H9 (cell line): ENCODE measurements at regions not wholly inside any gene's neighbourhood (a gene's known extent, or its start where the extent isn't known, plus 50 kb on each side); places are given as distances from the start of the nearest gene placed in this dataset.

Experiments used
- DNase-seq: peaks from one replicate; pipeline ENCODE4 v3.0.0-alpha.2; 2017
- H2AFZ ChIP-seq: one replicate; pipeline ENCODE4 v1.6.1; 2013; ENCODE audit warnings: mild to moderate bottlenecking, low read length, control low read depth, moderate library complexity
- H2AK5ac ChIP-seq: 2 replicates; pipeline ENCODE4 v1.6.1; 2013; ENCODE audit warnings: low read length, control low read depth, mixed read lengths; ENCODE audit not compliant: insufficient read length
- H2BK120ac ChIP-seq: one replicate; pipeline ENCODE4 v1.6.1; 2013; ENCODE audit warnings: low read depth, mild to moderate bottlenecking, low read length, control low read depth, inconsistent platforms; ENCODE audit not compliant: poor library complexity, severe bottlenecking
- H2BK12ac ChIP-seq: 2 replicates; pipeline ENCODE4 v1.6.1; 2013; ENCODE audit warnings: low read length, control low read depth, mixed read lengths, low read depth; ENCODE audit not compliant: insufficient read length
- H2BK15ac ChIP-seq: 2 replicates; pipeline ENCODE4 v1.6.1; 2013; ENCODE audit warnings: low read depth, low read length, control low read depth
- H2BK20ac ChIP-seq: one replicate; pipeline ENCODE4 v1.6.1; 2013; ENCODE audit warnings: low read depth, mild to moderate bottlenecking, low read length, control low read depth, inconsistent platforms; ENCODE audit not compliant: poor library complexity, severe bottlenecking
- H2BK5ac ChIP-seq: 2 replicates; pipeline ENCODE4 v1.6.1; 2013; ENCODE audit warnings: low read length, control low read depth, mixed read lengths; ENCODE audit not compliant: insufficient read length
- H3K14ac ChIP-seq: 2 replicates; pipeline ENCODE4 v1.6.1; 2013; ENCODE audit warnings: low read length, control low read depth; ENCODE audit not compliant: insufficient read depth
- H3K18ac ChIP-seq: 2 replicates; pipeline ENCODE4 v1.6.1; 2013; ENCODE audit warnings: low read depth, mild to moderate bottlenecking, mixed read lengths, low read length, control low read depth; ENCODE audit not compliant: insufficient read length
- H3K23ac ChIP-seq: 2 replicates; pipeline ENCODE4 v1.6.1; 2013; ENCODE audit warnings: low read length, control low read depth, mixed read lengths, low read depth; ENCODE audit not compliant: insufficient read length
- H3K23me2 ChIP-seq: 2 replicates; pipeline ENCODE4 v1.6.1; 2013; ENCODE audit warnings: low read depth, mild to moderate bottlenecking, mixed read lengths, low read length, control low read depth; ENCODE audit not compliant: insufficient read length, poor library complexity, severe bottlenecking
- H3K27ac ChIP-seq: 2 replicates; pipeline ENCODE4 v1.5.1; 2013; ENCODE audit warnings: low read length, control low read depth, mixed read lengths, low read depth; ENCODE audit not compliant: insufficient read length
- H3K27me3 ChIP-seq: 2 replicates; pipeline ENCODE4 v1.6.1; 2013; ENCODE audit warnings: low read length, control low read depth, inconsistent platforms; ENCODE audit not compliant: insufficient read depth
- H3K4ac ChIP-seq: 2 replicates; pipeline ENCODE4 v1.6.1; 2013; ENCODE audit warnings: low read depth, mild to moderate bottlenecking, control low read depth, inconsistent platforms, low read length, moderate library complexity
- H3K4me1 ChIP-seq: 2 replicates; pipeline ENCODE4 v1.6.1; 2013; ENCODE audit warnings: low read length, control low read depth, inconsistent platforms; ENCODE audit not compliant: insufficient read depth
- H3K4me2 ChIP-seq: 2 replicates; pipeline ENCODE4 v1.6.1; 2013; ENCODE audit warnings: low read length, control low read depth, mixed read lengths; ENCODE audit not compliant: insufficient read length, insufficient read depth
- H3K56ac ChIP-seq: 2 replicates; pipeline ENCODE4 v1.6.1; 2013; ENCODE audit warnings: low read depth, mild to moderate bottlenecking, mixed read lengths, low read length, control low read depth; ENCODE audit not compliant: insufficient read length
- H3K79me1 ChIP-seq: 2 replicates; pipeline ENCODE4 v1.6.1; 2013; ENCODE audit warnings: low read depth, mild to moderate bottlenecking, moderate library complexity, low read length, control low read depth, inconsistent platforms; ENCODE audit not compliant: insufficient read depth, poor library complexity, severe bottlenecking
- H3K79me2 ChIP-seq: 2 replicates; pipeline ENCODE4 v1.6.1; 2013; ENCODE audit warnings: low read length, control low read depth, inconsistent platforms; ENCODE audit not compliant: insufficient read depth
- H3K9ac ChIP-seq: 2 replicates; pipeline ENCODE4 v1.6.1; 2013; ENCODE audit warnings: low read length, control low read depth, mixed read lengths; ENCODE audit not compliant: insufficient read length; ENCODE audit errors: extremely low read depth
- H3K9me3 ChIP-seq: one replicate; pipeline ENCODE4 v1.6.1; 2013; ENCODE audit warnings: low read depth, low read length, inconsistent platforms; ENCODE audit not compliant: control insufficient read depth
- H3T11ph ChIP-seq: one replicate; pipeline ENCODE4 v1.6.1; 2013; ENCODE audit warnings: mild to moderate bottlenecking, low read length, control low read depth, inconsistent platforms
- H4K20me1 ChIP-seq: one replicate; pipeline ENCODE4 v1.6.1; 2013; ENCODE audit not compliant: control insufficient read depth, insufficient read length, insufficient read depth
- H4K5ac ChIP-seq: 2 replicates; pipeline ENCODE4 v1.6.1; 2013; ENCODE audit warnings: low read depth, mild to moderate bottlenecking, mixed read lengths, low read length, control low read depth; ENCODE audit not compliant: insufficient read length
- H4K8ac ChIP-seq: replicated peaks from 2 replicates; pipeline ENCODE4 v1.6.1; 2013; ENCODE audit warnings: low read length, control low read depth, mixed read lengths, low read depth; ENCODE audit not compliant: insufficient read length
- H4K91ac ChIP-seq: 2 replicates; pipeline ENCODE4 v1.6.1; 2013; ENCODE audit warnings: low read depth, mild to moderate bottlenecking, moderate library complexity, mixed read lengths, low read length, control low read depth; ENCODE audit not compliant: insufficient read length
- H3K27ac Mint-ChIP-seq, 3 experiments: 2 replicates in 2 of 3; 3 replicates in 1 of 3; pipeline ENCODE4 v1.8.0; 2020 to 2021; ENCODE audit warnings: mixed read lengths in 3 of 3, mild to moderate bottlenecking in 1 of 3, moderate library complexity in 1 of 3
- H3K27me3 Mint-ChIP-seq: 2 replicates; pipeline ENCODE4 v1.8.0; 2021; ENCODE audit warnings: low read depth, mild to moderate bottlenecking, moderate library complexity, mixed read lengths
- H3K36me3 Mint-ChIP-seq, 3 experiments: 2 replicates in 2 of 3; 3 replicates in 1 of 3; pipeline ENCODE4 v1.8.0; 2020 to 2021; ENCODE audit warnings: low read depth in 3 of 3, mixed read lengths in 3 of 3; ENCODE audit not compliant: insufficient read depth in 1 of 3
- H3K4me1 Mint-ChIP-seq, 2 experiments: 2 replicates each; pipeline ENCODE4 v1.8.0; 2020; ENCODE audit warnings: mixed read lengths in 2 of 2
- H3K4me3 Mint-ChIP-seq, 2 experiments: 2 replicates in 1 of 2; 3 replicates in 1 of 2; pipeline ENCODE4 v1.8.0; 2020 to 2021; ENCODE audit warnings: mild to moderate bottlenecking in 2 of 2, mixed read lengths in 2 of 2, moderate library complexity in 1 of 2
- H3K9me3 Mint-ChIP-seq, 2 experiments: 2 replicates in 1 of 2; 3 replicates in 1 of 2; pipeline ENCODE4 v1.8.0; 2020; ENCODE audit warnings: mild to moderate bottlenecking in 2 of 2, mixed read lengths in 2 of 2, moderate library complexity in 1 of 2
- WGBS: extraction: QIAGEN DNeasy Blood & Tissue Kit; methylation state at CpG from one replicate; pipeline ENCODE4 v1.1.7; 2013; ENCODE audit warnings: missing lambda C conversion rate, low lambda C conversion rate, mixed read lengths; ENCODE audit not compliant: insufficient read length; ENCODE audit errors: extremely low coverage; 5-methylcytosine and 5-hydroxymethylcytosine counted together
- TF ChIP-seq, protein P1 (sequence below): fragments of 200-600 bp; sonication (generic); conservative IDR thresholded peaks from 3 replicates; pipeline ENCODE4 v1.8.0; 2021; ENCODE audit warnings: antibody characterized with exemption, mild to moderate bottlenecking

DNA sequence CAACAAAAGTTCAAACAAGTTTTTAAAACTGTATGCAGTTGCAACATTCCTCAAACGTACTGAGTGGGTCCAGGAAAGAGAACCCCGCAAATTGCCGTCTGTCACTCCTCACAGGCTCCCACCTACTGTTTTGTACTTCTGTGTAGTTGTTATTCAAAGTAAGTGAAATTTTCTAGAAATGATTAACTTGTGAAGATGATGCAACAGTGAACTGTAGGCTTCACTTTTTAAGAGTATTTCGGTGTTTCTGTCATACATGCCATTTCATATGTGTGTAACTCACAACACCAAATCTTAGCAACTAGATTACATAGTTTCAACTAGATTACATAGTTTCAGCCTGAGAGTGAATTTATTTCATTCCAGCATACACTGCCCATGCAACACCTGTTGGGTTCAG lies 226.0 kb upstream of the TANK start:
- no peak overlapping the region for H3K56ac ChIP-seq
- H3K18ac ChIP-seq = no peak overlapping the region
- no peaks in the 10 kb centered on the region for H3K27me3 ChIP-seq
- H4K91ac ChIP-seq = no peak overlapping the region
- no peak overlapping the region for H2AK5ac ChIP-seq
- no peak overlapping the region for H3K23ac ChIP-seq
- H3K9me3 ChIP-seq = no peaks in the 10 kb centered on the region
- TF ChIP-seq, protein P1, sequence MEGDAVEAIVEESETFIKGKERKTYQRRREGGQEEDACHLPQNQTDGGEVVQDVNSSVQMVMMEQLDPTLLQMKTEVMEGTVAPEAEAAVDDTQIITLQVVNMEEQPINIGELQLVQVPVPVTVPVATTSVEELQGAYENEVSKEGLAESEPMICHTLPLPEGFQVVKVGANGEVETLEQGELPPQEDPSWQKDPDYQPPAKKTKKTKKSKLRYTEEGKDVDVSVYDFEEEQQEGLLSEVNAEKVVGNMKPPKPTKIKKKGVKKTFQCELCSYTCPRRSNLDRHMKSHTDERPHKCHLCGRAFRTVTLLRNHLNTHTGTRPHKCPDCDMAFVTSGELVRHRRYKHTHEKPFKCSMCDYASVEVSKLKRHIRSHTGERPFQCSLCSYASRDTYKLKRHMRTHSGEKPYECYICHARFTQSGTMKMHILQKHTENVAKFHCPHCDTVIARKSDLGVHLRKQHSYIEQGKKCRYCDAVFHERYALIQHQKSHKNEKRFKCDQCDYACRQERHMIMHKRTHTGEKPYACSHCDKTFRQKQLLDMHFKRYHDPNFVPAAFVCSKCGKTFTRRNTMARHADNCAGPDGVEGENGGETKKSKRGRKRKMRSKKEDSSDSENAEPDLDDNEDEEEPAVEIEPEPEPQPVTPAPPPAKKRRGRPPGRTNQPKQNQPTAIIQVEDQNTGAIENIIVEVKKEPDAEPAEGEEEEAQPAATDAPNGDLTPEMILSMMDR = no peak
- no peak overlapping the region for H3K9ac ChIP-seq
- no peak for DNase-seq
- no peak overlapping the region for H2BK12ac ChIP-seq
- H3K4me1 Mint-ChIP-seq = peaks cover 8 to 9% of the 10 kb centered on the region in 2 experiments
- H3K4me3 Mint-ChIP-seq = no peak overlapping the region
- no peaks in the 10 kb centered on the region for H3K79me2 ChIP-seq
- no peaks in the 10 kb centered on the region for H4K20me1 ChIP-seq
- no peaks in the 10 kb centered on the region for H3K23me2 ChIP-seq
- no peak overlapping the region for H2BK20ac ChIP-seq
- H3K27ac ChIP-seq = no peak overlapping the region
- H2BK15ac ChIP-seq = no peak overlapping the region
- no peak overlapping the region for H2BK5ac ChIP-seq
- no peak overlapping the region for H3K4ac ChIP-seq
- H4K8ac ChIP-seq = no peak overlapping the region
- no CpG with 5 or more reads among the region's 4 CpGs for WGBS
- H3K4me2 ChIP-seq = no peak overlapping the region
- no peaks in the 10 kb centered on the region for H3K27me3 Mint-ChIP-seq
- H3K79me1 ChIP-seq = no peaks in the 10 kb centered on the region
- no peak overlapping the region for H2BK120ac ChIP-seq
- H2AFZ ChIP-seq = no peak overlapping the region
- H3K36me3 Mint-ChIP-seq = peaks cover 0 to 8% (median 2%) of the 10 kb centered on the region in 3 experiments; a peak in 2 of 7 replicates
- H3K27ac Mint-ChIP-seq = no peak overlapping the region
- peaks cover 2 to 5% of the 10 kb centered on the region in 2 experiments; a peak in 2 of 5 replicates for H3K9me3 Mint-ChIP-seq
- no peaks in the 10 kb centered on the region; the same call in 1 of the 2 replicates for H3K4me1 ChIP-seq
- H4K5ac ChIP-seq = no peak overlapping the region
- no peak overlapping the region for H3T11ph ChIP-seq
- H3K14ac ChIP-seq = no peak overlapping the region
